ENCODE measurements at regions not wholly inside any gene's neighbourhood (a gene's known extent, or its start where the extent isn't known, plus 50 kb on each side); places are given as distances from the start of the nearest gene placed in this dataset.

DNA sequence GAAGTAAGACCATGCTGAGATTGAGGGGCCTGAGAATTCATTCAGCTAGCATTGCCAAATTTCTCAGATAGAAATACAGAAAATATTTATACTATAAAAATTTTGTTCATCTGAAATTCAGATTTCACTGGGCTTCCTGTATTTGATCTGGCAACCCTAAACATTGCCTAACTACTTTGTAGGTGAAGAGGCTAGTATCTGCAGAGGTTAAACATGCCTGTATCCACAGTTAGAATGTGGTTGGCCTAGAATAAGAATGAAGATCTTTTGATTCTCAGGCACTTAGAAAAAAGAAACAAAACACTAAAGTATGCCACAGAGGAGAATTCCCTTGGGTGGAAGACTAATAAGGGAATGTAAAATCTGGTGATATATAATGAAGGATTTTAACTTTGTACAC lies 189.0 kb downstream of the DIPK2A start:
- H2AFZ ChIP-seq (ENCODE audit: low read length), result no peak overlapping the region
- DNase-seq (ENCODE audit: low read depth in 2 of 2), result no peak
- H3K27ac ChIP-seq (ENCODE audit: insufficient read depth, low read length), result no peak overlapping the region
- no peaks in the 10 kb centered on the region for H3K27me3 ChIP-seq (ENCODE audit: control insufficient read depth, insufficient read depth, low read length)
- H3K9ac ChIP-seq (ENCODE audit: insufficient read depth, low read length), result no peak overlapping the region
- H3K4me1 ChIP-seq (ENCODE audit: control insufficient read depth, extremely low read depth, insufficient read depth, low read length), result no peaks in the 10 kb centered on the region
- H3K36me3 ChIP-seq (ENCODE audit: control insufficient read depth, insufficient read depth, low read length), result no peaks in the 10 kb centered on the region
- no peaks in the 10 kb centered on the region for H3K79me2 ChIP-seq (ENCODE audit: control insufficient read depth, insufficient read depth, low read length)
- no peak overlapping the region for H3K4me3 ChIP-seq (replicated peaks in 1 of 4; ENCODE audit: control extremely low read depth in 1 of 4, insufficient read depth in 1 of 4, low read depth in 3 of 4, low read length in 4 of 4)
- no peaks in the 10 kb centered on the region for H4K20me1 ChIP-seq (ENCODE audit: control insufficient read depth, extremely low read depth, insufficient read depth, low read length)
- TF ChIP-seq, protein P1, sequence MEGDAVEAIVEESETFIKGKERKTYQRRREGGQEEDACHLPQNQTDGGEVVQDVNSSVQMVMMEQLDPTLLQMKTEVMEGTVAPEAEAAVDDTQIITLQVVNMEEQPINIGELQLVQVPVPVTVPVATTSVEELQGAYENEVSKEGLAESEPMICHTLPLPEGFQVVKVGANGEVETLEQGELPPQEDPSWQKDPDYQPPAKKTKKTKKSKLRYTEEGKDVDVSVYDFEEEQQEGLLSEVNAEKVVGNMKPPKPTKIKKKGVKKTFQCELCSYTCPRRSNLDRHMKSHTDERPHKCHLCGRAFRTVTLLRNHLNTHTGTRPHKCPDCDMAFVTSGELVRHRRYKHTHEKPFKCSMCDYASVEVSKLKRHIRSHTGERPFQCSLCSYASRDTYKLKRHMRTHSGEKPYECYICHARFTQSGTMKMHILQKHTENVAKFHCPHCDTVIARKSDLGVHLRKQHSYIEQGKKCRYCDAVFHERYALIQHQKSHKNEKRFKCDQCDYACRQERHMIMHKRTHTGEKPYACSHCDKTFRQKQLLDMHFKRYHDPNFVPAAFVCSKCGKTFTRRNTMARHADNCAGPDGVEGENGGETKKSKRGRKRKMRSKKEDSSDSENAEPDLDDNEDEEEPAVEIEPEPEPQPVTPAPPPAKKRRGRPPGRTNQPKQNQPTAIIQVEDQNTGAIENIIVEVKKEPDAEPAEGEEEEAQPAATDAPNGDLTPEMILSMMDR (conservative IDR thresholded peaks at IDR 0.05 in 1 of 2, IDR thresholded peaks at IDR 0.05 in 1 of 2; ENCODE audit: low read depth in 1 of 2, low read length in 2 of 2), result no peak
- TF ChIP-seq EZH2 (IDR thresholded peaks at IDR 0.05; ENCODE audit: low read length, missing control alignments), result no peak
- H3K9me3 ChIP-seq (ENCODE audit: control insufficient read depth, insufficient read depth, low read depth, low read length), result no peaks in the 10 kb centered on the region
- no peak overlapping the region for H3K4me2 ChIP-seq (ENCODE audit: extremely low read depth, insufficient read depth, low read length)

DNA sequence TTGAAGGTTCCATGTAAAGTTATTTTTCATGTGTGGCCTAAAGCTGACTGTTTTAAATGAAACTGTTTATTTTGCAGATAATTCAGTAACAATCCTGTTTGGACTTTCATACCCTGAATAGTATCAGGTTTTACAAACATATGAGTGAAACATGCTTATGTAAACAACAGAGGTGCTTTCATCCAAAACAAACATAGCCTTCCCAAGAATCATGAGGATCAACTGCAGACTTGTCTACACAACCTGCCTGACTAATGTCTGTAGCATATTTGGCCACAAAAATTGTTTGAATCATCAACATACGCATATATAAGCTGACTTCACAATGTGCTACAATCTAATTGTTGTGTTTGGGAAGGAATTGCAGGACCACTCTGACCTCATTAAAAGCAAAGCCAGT lies 190.4 kb downstream of the DIPK2A start:
- Histone ChIP-seq H3K9ac (ENCODE audit: insufficient read depth, low read length) (no peak overlapping the region), H3K4me1 (ENCODE audit: control insufficient read depth, extremely low read depth, insufficient read depth, low read length) (no peaks in the 10 kb centered on the region), H3K36me3 (ENCODE audit: control insufficient read depth, insufficient read depth, low read length) (no peaks in the 10 kb centered on the region), H2AFZ (ENCODE audit: low read length) (no peak overlapping the region), H3K27ac (ENCODE audit: insufficient read depth, low read length) (no peak overlapping the region), H3K79me2 (ENCODE audit: control insufficient read depth, insufficient read depth, low read length) (no peaks in the 10 kb centered on the region), H3K9me3 (ENCODE audit: control insufficient read depth, insufficient read depth, low read depth, low read length) (no peaks in the 10 kb centered on the region), H3K4me3 (replicated peaks in 1 of 4; ENCODE audit: control extremely low read depth in 1 of 4, insufficient read depth in 1 of 4, low read depth in 3 of 4, low read length in 4 of 4) (no peak overlapping the region), H3K4me2 (ENCODE audit: extremely low read depth, insufficient read depth, low read length) (no peak overlapping the region), H4K20me1 (ENCODE audit: control insufficient read depth, extremely low read depth, insufficient read depth, low read length) (no peaks in the 10 kb centered on the region), H3K27me3 (ENCODE audit: control insufficient read depth, insufficient read depth, low read length) (no peaks in the 10 kb centered on the region)
- TF ChIP-seq, protein P1 (conservative IDR thresholded peaks at IDR 0.05 in 1 of 2, IDR thresholded peaks at IDR 0.05 in 1 of 2; ENCODE audit: low read depth in 1 of 2, low read length in 2 of 2), result no peak
- no peak for TF ChIP-seq EZH2 (IDR thresholded peaks at IDR 0.05; ENCODE audit: low read length, missing control alignments)
- DNase-seq (ENCODE audit: low read depth in 2 of 2), result peak; percentile 77 to 88

DNA sequence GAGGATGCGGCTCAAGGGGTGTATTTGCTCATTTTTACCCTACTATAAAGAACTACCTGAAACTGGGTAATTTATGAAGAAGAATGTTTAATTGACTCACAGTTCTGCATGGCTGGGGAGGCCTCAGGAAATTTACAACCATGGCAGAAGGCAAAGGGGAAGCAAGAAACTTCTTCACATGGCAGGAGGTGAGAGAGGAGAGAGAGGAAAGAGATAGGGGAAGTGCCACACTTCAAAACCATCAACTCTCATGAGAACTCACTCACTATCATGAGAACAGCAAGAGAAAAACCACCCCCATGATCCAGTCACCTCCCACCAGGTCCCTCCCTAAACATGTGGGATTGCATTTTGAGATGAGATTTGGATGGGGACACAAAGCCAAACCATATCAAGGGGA lies 192.7 kb downstream of the DIPK2A start:
- no peak for DNase-seq (ENCODE audit: low read depth in 2 of 2)
- H3K4me1 ChIP-seq (ENCODE audit: control insufficient read depth, extremely low read depth, insufficient read depth, low read length), result no peaks in the 10 kb centered on the region
- H3K9me3 ChIP-seq (ENCODE audit: control insufficient read depth, insufficient read depth, low read depth, low read length), result no peaks in the 10 kb centered on the region
- H3K79me2 ChIP-seq (ENCODE audit: control insufficient read depth, insufficient read depth, low read length), result no peaks in the 10 kb centered on the region
- H4K20me1 ChIP-seq (ENCODE audit: control insufficient read depth, extremely low read depth, insufficient read depth, low read length), result no peaks in the 10 kb centered on the region
- no peak overlapping the region for H3K9ac ChIP-seq (ENCODE audit: insufficient read depth, low read length)
- no peak overlapping the region for H3K27ac ChIP-seq (ENCODE audit: insufficient read depth, low read length)
- H3K36me3 ChIP-seq (ENCODE audit: control insufficient read depth, insufficient read depth, low read length), result no peaks in the 10 kb centered on the region
- no peak overlapping the region for H3K4me3 ChIP-seq (replicated peaks in 1 of 4; ENCODE audit: control extremely low read depth in 1 of 4, insufficient read depth in 1 of 4, low read depth in 3 of 4, low read length in 4 of 4)
- no peak overlapping the region for H2AFZ ChIP-seq (ENCODE audit: low read length)
- TF ChIP-seq EZH2 (IDR thresholded peaks at IDR 0.05; ENCODE audit: low read length, missing control alignments), result no peak
- TF ChIP-seq, protein P1 (conservative IDR thresholded peaks at IDR 0.05 in 1 of 2, IDR thresholded peaks at IDR 0.05 in 1 of 2; ENCODE audit: low read depth in 1 of 2, low read length in 2 of 2), result no peak
- no peaks in the 10 kb centered on the region for H3K27me3 ChIP-seq (ENCODE audit: control insufficient read depth, insufficient read depth, low read length)
- H3K4me2 ChIP-seq (ENCODE audit: extremely low read depth, insufficient read depth, low read length), result no peak overlapping the region
